GM19455 (cell line): ENCODE measurements at regions not wholly inside any gene's neighbourhood (a gene's known extent, or its start where the extent isn't known, plus 50 kb on each side); places are given as distances from the start of the nearest gene placed in this dataset.
"Not testable (repeated sequence)": the region's sequence is repeated elsewhere in the genome, so short reads cannot be mapped to it uniquely, and the experiment has no call there.

Experiments
- ATAC-seq: cut with Tn5 transposase; IDR thresholded peaks from one replicate; pipeline ENCODE4 v1.9.1; 2021; ENCODE audit not compliant: unreplicated experiment

DNA sequence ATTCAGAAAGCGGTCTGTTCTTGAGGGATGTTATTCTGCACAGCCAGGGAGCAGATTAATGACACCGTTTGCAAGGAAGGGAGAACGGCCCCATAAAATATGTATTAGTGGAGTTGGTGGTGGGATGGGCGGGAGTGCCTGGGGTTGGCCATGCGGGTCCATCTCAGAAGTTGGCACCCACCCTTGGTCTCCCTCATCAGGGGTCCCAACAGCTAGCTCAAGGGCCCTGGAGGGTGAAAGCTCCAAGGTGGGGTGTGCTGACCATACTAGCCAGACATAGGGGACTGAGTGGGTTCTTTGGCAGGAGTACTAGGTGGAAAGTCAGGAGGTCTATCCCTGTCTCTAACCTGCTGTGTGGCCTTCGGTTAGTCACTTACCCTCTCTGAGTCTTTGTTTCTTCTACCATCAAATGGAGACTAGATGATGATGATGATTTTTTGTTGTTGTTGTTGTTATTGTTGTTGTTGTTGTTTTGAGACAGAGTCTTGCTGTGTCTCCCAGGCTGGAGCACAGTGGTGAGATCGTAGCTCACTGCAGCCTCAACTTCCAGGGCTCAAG lies 83.2 kb upstream of the BRD7 start:
- ATAC-seq, result no peak

DNA sequence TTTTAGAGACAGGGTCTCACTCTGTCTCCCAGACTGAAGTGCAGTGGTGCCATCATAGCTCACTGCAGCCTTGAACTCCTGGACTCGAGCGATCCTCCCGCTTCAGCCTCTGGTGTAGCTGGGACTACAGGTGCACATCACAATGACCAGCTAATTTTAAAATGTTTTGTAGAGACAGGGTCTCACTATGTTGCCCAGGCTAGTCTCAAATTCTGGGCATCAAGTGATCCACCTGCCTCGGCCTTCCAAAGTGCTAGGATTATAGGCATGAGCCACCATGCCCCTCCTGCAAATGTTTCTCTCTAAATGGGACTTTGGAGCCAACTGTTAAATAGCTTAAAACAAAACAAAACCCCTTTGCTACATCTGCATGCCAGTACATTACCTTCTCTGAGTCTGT lies 82.2 kb upstream of the BRD7 start:
- no peak for ATAC-seq

DNA sequence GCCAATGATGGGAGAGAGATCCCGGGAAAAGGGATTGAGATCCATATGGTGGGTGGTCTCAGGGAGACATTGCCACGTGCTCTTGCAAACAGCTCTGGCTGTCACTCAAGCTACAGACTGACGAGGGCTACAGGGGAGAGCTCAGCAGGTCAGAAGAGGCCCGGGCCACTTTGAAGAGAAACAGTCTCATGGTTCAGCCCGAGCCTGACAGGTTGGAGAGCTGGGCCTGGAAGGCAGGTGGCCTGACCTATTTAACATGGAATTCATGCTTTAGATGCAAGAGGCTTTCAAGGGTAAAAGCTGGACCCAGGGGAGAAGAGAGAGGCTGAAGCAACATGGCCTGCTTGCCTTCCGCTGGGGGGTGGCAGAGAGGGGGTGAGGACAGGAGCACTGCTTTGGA lies 81.0 kb upstream of the BRD7 start:
- no peak for ATAC-seq

DNA sequence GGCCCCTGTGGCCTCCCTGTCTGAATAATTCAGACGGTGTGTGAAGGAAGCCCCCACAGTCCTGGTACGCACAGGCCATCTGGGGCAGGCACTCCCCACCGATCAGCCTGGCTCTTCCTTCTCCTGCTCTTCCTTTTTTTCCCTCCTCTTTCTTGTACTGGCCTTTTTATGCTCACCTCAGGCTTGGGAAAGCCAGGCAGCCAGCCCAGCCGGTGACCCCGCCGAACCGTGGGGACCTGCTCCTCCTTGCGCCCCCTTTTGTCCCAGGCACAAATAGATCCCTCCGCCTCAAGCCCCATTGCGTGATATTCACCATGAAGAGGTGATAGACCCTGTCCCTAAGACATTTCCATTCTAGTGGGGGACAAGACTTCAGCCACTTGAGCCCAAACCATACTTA lies 80.2 kb upstream of the BRD7 start:
- ATAC-seq, result no peak

DNA sequence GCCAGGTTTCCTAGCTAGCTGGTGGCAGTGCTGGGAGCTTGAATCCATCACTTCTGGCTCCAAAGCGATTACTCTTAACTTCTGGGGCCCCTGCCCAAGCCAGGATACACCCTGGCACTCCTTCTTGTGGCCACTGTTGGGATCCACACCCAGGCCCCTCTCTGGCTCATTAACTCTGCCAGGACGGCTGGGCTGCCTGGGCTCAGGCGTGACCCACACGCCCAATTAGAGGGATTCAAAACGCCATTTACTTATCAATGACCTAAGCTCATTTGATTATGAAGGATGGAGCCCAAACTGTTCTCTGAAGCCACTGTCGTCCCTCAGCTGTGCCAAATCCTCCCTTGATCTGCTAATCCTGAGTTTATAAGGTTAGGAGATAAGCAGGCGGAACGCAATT lies 79.7 kb upstream of the BRD7 start:
- ATAC-seq, result no peak

DNA sequence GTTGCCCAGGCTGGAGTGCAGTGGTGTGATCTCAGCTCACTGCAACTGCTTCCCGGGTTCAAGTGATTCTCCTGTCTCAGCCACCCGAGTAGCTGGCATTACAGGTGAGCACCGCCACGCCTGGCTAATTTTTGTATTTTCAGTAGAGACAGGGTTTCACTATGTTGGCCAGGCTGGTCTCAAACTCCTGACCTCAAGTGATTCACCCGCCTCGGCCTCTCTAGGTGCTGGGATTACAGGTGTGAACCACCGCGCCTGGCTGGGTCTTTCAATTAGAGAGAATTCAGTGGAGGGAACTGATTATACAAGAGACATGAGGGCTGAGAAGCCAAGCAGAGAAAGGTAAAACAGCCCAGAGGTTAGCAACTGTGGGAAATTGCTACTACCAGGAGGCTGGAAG lies 78.6 kb upstream of the BRD7 start:
- ATAC-seq, result not testable (repeated sequence)

DNA sequence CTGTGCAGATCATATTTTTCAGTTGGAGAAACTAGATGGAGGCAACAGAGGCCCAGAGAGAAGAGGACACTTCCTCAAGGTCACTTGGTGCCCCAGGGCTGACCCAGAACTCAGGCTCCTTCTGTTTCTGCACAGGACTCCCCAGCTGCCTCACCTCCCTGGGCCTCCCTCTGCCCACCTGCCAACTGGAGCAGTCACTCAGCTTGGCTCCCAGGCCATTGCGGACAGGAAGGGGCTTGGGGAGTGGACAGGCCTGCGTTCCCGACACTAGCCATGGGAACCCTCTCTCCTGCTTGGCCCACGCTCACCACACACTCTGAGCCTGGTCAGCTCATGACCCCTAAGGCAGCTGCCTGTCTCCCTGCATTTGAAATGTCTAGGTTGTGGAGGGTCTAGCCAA lies 78.1 kb upstream of the BRD7 start:
- no peak for ATAC-seq

DNA sequence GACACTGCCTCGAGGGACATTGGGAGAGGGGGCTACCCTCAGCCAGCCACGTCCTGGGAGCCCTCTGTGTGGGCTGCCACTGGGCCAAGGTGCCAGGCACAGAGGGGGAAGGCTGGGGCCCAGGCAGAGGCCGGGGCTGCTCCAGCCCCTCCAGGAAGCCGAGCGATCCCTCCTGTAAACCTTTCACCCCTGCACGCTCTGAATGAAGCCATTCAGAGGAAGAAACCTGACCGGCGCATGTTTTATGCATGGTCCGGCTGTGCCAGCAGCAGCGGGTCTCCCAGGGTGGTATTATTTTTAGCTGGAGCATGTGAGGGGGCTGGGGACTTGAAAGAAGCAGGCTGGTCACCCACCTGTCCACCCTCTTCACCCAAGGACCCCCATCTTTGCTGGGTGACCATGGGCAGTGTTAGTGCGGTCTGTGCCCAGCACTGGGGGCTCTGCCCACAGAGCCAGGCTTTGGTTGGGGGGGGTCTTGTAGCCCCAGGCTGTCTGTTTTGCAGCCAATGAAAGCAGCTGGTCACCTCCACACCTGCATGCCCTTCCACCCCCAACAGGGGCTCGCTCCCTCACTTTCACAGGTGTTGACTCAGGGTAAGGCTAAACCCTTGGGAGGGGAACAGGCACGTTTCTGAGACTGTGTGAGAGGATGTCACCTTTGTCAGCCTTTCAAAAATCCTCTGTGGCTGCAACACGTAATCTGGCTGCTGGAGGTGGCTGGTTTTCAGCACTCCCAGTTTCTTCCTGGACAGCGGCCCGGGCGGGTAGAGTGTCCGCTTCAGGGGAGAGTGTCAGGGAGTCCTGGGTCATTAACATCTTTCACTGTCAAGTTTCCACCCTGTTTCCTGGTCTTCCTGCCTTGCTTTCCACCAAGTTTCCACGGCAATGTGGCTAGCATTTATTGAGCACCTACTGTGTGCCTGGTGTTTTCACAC lies 77.1 kb upstream of the BRD7 start:
- no peak for ATAC-seq

DNA sequence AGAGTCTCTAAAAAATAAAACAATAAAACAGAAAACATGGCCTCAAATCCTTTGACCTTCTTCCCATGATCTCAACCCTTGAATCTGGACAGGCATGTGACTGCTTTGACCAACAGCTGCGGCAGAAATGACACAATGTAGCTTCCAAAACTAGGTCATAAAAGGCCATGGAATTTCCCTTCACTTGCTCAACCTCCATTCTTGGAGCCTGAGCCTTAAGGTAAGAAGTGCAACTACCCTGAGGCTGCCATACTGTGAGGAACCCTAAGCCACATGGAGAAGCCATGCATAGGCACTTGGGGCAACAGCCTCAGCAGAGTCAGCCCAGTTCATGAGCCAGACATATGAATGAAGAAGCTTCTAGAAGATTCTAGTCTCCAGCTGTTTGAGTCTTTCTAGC lies 75.7 kb upstream of the BRD7 start:
- no peak for ATAC-seq

DNA sequence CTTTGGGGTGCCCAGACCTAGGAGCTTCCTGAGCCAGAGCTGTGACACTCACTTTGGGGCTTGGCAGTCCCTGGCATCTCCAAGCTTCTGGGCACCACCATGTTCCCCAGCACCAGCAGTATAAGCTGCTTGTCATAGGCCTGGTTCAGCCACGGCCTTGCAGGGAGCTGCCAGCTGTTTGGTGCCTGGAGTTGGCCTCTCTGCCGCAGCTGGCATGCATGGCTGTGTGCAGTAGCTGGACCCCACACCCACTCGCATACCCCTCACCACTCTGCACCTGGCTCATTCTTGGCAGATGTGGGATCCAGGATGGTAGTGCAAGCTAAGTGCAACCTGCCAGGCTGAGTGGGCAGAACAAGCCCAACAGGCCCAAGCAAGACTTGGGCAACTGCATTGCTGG lies 73.4 kb upstream of the BRD7 start:
- no peak for ATAC-seq

DNA sequence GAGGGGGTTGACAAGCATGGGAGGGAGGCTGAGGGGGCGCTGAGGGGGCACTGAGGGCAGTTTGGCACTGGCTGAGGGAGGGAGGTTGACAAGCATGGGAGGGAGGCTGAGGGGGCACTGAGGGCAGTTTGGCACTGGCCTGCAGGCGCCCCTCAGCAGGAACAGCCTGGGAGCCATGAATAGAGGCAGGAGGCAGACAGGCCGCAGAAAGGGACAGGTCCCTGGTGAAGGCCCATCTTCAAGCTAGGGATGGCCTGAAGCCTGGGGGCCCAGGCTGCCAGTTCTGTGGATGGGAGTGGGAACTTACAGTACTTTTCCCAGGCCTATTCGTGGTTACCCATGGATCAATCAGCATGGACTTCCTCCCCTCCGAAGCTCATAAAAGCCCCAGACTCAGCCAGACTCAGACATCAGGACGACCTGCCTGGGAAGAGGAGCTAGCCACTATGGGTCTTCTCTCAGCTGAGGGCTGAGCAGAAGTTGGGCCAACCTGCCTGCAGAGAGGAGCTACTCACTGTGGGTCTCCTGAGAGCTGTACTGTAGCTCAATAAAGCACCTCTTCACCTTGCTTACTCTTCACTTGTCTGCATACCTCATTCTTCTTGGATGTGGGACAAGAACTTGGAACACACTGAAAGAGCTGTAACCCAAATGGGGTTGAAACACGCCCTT lies 72.8 kb upstream of the BRD7 start:
- ATAC-seq, result no peak

DNA sequence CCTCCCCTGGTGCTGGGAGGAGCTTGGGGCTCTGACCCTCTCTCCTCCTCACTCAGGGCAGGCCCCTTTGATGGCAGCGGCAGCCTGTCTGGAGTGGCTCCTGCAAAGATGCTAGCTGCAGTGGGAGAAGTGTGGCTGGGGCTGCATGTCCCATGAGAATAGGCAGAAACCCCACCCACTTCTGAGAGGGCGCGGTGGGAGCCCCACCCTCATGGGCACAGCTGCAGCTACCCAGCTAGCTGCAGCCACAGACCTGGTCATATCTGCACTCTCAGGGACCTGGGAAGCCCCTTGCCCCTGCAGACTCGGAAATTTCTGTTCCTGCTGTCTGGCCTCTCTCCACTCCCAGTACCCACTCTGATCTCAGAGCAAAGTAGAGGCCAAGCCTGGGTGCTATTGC lies 72.2 kb upstream of the BRD7 start:
- no peak for ATAC-seq

DNA sequence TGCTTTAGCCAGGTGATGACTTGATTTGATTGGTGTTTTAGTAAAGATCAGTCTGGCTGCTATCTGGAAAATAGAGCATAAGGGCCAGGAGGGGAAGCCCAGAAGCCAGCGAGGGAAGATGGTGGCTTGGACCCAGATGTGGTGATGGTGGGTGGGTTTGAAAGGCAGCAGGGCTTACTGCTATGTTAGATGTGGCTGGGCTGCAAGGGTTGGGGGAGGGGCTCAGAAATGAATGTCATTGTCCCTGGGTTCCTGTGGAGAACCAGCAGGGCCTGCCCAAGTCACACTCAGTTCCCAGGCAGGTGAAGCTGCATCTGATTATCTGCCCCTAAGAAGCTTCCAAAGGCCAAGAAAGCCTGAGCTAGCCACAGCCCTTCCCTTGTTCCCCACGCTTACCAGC lies 71.7 kb upstream of the BRD7 start:
- ATAC-seq, result no peak

DNA sequence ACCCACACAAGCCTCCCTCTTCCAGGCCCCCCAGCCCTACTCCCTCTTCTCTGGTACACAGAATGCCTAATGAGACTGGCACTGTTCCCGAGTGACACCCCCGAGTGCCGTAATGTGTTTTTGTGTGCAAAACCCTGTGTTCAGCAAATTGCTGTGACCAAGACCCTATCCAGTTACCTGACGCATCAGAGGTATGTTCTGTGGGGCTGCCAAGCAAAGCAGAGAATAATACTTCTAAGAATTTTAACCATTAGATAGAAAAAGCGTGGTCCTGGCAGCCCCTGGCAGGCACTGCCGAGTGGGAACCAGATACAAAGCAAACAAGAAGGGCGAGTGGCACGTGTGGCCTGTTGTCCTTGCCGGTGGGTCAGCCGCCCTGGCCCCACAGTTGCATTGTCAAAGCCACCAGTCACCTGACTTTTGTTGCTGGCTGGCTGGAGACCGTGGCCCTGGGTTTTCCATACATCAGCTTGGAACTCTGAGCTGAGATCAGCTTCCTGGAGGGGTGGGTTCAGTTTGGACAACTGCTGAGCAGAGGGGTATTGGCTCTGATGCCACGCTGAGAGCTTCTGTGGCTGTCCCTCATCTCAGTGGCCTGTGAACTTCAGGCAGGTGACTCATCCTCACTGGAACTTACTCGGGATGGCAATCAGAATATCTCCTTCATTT lies 69.1 kb upstream of the BRD7 start:
- ATAC-seq, result no peak

DNA sequence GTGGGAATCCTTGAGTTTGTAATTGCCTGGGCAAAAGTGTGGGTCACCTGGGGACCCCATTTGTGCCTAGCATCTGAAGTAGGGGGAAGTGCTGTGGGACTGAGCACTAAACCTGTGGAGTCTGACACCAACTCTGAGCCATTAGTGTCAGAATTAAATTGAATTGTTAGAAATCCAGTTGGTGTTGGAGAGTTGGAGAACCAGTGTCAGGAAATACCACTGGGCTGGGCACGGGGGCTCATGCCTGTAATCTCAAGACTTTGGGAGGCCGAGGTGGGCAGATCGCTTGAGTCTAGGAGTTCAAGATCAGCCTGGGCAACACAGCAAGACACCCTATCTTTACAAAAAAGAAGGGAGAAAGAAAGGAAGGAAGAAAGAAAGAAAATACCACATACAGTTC lies 67.5 kb upstream of the BRD7 start:
- ATAC-seq, result no peak

DNA sequence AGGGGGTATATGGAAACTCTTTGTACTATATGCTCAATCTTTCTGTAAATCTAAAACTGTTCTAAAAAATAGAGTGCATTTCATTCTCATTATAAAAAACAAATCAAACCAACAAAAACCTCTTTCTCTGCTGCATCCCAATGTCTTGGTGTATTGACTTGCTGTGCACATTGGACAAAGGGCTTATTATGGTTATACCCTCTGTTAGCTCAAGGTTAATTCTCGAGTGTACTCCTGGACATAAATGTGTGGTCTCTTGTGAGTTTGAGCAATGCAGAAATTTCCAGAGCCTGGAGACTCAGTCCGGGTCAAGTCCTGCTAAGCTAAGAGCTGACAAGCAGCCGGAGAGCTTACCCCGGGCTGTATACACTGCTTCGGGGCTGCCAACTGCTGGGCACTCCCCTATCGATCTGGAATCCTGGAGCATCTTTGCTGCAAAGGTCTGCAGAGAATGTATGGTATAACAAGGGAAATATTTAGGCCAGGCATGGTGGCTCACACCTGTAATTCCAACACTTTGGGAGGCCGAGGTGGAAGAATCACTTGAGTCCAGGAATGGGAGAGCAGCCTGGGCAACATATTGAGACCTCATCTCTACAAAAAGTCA lies 66.2 kb upstream of the BRD7 start:
- ATAC-seq, result no peak

DNA sequence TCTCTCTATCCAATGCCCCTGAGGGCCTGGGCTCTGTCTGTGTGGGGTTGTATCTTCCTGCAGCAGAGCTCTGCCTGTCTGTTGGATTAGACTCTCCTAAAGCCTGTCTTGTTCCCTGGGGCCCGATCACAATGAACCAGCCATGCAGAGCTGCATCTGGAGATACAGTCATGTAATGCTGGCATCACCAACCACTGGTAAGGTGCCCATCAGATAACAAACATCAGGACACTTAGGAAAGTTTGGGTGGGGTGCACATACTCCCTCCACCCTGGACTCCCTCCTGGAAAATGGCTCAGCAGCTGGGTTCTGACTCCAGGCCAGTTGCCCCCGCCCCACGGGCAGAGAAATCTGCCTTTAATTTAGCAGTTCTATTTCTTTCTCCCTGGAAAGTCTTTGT lies 61.3 kb upstream of the BRD7 start:
- ATAC-seq, result no peak

DNA sequence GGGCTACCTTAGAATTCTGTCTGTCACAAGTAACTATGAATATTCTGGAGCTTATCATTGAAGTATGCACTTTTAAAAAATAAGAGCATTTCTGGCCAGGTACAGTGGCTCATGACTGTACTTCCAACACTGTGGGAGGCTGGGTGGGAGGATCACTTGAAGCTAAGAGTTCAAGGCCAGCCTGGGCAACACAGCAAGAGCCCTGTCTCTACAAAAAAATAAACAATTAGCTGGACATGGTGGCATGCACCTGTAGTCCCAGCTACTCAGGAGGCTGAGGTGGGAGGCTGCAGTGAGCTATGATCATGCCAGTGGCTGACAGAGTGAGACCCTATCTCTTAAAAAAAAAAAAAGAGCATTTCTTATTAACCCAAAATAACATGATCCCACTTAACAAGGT lies 60.0 kb upstream of the BRD7 start:
- no peak for ATAC-seq

DNA sequence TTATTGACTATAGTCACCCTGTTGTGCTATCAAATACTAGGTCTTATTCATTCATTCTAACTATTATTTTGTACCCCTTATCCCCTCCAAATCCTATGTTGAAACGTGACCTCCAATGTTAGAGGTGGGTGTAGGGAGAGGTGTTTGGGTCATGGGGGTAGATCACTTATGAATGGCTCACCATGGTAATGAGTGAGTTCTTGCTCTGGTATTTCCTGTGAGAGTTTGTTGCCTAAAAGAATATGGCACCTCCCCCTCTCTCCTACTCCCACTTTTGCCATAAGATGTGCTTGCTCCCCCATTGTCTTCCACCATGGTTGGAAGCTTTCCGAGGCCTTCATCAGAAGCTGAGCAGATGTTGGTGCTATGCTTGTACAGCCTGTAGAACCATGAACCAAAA lies 59.3 kb upstream of the BRD7 start:
- ATAC-seq, result no peak

DNA sequence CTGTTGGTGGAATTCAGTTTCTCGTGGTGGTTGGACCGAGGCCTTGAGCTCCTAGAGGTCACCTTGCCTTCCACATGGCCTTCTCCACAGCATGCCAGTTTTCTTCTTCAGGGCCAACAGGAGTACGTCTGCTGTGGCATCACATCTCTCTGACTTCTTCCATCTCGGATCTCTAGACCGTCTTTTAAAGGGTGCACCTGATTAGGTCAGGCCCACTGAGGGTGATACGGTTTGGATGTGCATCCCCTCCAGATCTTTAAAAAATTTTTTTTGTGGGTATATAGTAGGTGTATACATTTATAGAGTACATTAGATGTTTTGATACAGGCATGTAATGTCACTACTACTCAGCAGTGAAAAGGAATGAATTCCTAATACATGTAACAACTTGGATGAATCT lies 58.3 kb upstream of the BRD7 start:
- no peak for ATAC-seq

DNA sequence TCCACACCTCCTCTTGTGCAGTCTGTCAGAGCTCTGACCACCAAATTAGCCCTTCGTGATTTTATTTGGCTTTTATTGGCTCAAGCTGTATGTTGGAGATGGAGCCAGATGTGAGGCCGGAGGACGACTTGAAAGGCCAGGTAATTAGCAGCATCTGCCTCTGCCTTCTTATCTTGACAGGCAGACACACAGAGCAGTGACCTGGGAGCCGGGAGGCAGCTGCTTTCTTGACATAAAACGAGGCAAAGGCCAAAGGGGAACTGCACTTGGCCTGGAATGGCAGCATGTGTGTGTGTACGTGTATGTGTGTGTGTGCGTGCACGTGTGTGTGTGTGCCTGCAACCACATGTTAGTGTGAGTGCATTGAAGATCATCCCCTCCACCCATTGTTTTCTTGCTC lies 56.9 kb upstream of the BRD7 start:
- no peak for ATAC-seq
